GM23338 (cell line): ENCODE measurements at regions not wholly inside any gene's neighbourhood (a gene's known extent, or its start where the extent isn't known, plus 50 kb on each side); places are given as distances from the start of the nearest gene placed in this dataset.

Source experiments
- ATAC-seq: fragments of 200-7000 bp; cut with Tn5 transposase; 3 replicates; pipeline ENCODE4 v1.9.1; 2020
- DNase-seq: peaks from one replicate; pipeline ENCODE4 v3.0.0-alpha.2; 2015; ENCODE audit warnings: low spot score
- H2AFZ ChIP-seq: fragments of 200-600 bp; sonication (generic); 2 replicates; pipeline ENCODE4 v1.8.0; 2016; ENCODE audit warnings: antibody characterized with exemption, mild to moderate bottlenecking, moderate library complexity
- H3F3A ChIP-seq: fragments of 200-600 bp; sonication (generic); replicated peaks from 2 replicates; pipeline ENCODE4 v1.8.0; 2017; ENCODE audit warnings: antibody characterized with exemption, mixed run types, low read depth
- H3K27ac ChIP-seq: fragments of 200-600 bp; sonication (generic); 2 replicates; pipeline ENCODE4 v1.6.1; 2016; ENCODE audit warnings: low read depth
- H3K27me3 ChIP-seq: fragments of 200-600 bp; sonication (generic); 2 replicates; pipeline ENCODE4 v1.8.0; 2016; ENCODE audit warnings: mild to moderate bottlenecking, mixed run types, moderate library complexity; ENCODE audit not compliant: insufficient read depth
- H3K36me3 ChIP-seq: fragments of 200-600 bp; sonication (generic); 2 replicates; pipeline ENCODE4 v1.8.0; 2016; ENCODE audit warnings: mild to moderate bottlenecking; ENCODE audit not compliant: insufficient read depth
- H3K4me1 ChIP-seq: fragments of 200-600 bp; sonication (generic); 2 replicates; pipeline ENCODE4 v1.8.0; 2016; ENCODE audit warnings: mild to moderate bottlenecking, moderate library complexity; ENCODE audit not compliant: insufficient read depth
- H3K4me2 ChIP-seq: fragments of 200-600 bp; sonication (generic); 2 replicates; pipeline ENCODE4 v1.7.1; 2017; ENCODE audit warnings: mixed run types
- H3K4me3 ChIP-seq: fragments of 200-600 bp; sonication (generic); 2 replicates; pipeline ENCODE4 v1.6.1; 2016; ENCODE audit warnings: mixed run types
- H3K79me2 ChIP-seq: fragments of 200-600 bp; sonication (generic); replicated peaks from 2 replicates; pipeline ENCODE4 v1.8.0; 2017; ENCODE audit warnings: mild to moderate bottlenecking; ENCODE audit not compliant: insufficient read depth
- H3K9me2 ChIP-seq: fragments of 200-600 bp; sonication (generic); 2 replicates; pipeline ENCODE4 v1.8.0; 2017; ENCODE audit not compliant: insufficient read depth
- H4K20me1 ChIP-seq: fragments of 200-600 bp; sonication (generic); replicated peaks from 2 replicates; pipeline ENCODE4 v1.8.0; 2017; ENCODE audit warnings: mild to moderate bottlenecking; ENCODE audit not compliant: insufficient read depth
- H3K27ac Mint-ChIP-seq: 2 replicates; pipeline ENCODE4 v1.8.0; 2020; ENCODE audit warnings: inconsistent platforms, mild to moderate bottlenecking, moderate library complexity, mixed read lengths
- H3K27me3 Mint-ChIP-seq: 3 replicates; pipeline ENCODE4 v1.8.0; 2022; ENCODE audit warnings: low read depth, mild to moderate bottlenecking, moderate library complexity, mixed read lengths, inconsistent platforms; ENCODE audit not compliant: insufficient read depth, poor library complexity
- H3K36me3 Mint-ChIP-seq: 3 replicates; pipeline ENCODE4 v1.8.0; 2021; ENCODE audit warnings: low read depth, mild to moderate bottlenecking, inconsistent platforms, moderate library complexity, mixed read lengths
- H3K4me1 Mint-ChIP-seq: 3 replicates; pipeline ENCODE4 v1.8.0; 2020; ENCODE audit warnings: mild to moderate bottlenecking, inconsistent platforms, mixed read lengths
- H3K4me3 Mint-ChIP-seq: 3 replicates; pipeline ENCODE4 v1.8.0; 2021; ENCODE audit warnings: moderate library complexity, mild to moderate bottlenecking, inconsistent platforms, mixed read lengths
- H3K9me3 Mint-ChIP-seq: 3 replicates; pipeline ENCODE4 v1.8.0; 2020; ENCODE audit warnings: moderate library complexity, mild to moderate bottlenecking, inconsistent platforms, mixed read lengths
- CTCF ChIP-seq, 2 experiments: fragments of 200-600 bp in 1 of 2; sonication (generic) in 1 of 2; conservative IDR thresholded peaks; 2 replicates each; pipeline versions ENCODE4 v1.5.1 to v1.6.1; 2016 to 2017; ENCODE audit warnings: antibody characterized with exemption in 2 of 2, low read depth in 2 of 2, mild to moderate bottlenecking in 2 of 2, moderate library complexity in 1 of 2
- ETS1 ChIP-seq: IDR thresholded peaks from 2 replicates; pipeline ENCODE4 v1.6.1; 2016; ENCODE audit warnings: antibody characterized with exemption
- EZH2 ChIP-seq: fragments of 200-600 bp; sonication (generic); IDR thresholded peaks from one replicate; pipeline ENCODE4 v1.8.0; 2017; ENCODE audit warnings: antibody characterized with exemption, mild to moderate bottlenecking, low read depth; ENCODE audit not compliant: unreplicated experiment
- EZH2phosphoT487 ChIP-seq: fragments of 200-600 bp; sonication (generic); IDR thresholded peaks from one replicate; pipeline ENCODE4 v1.8.1; 2018; ENCODE audit warnings: antibody characterized with exemption; ENCODE audit not compliant: unreplicated experiment
- JUNB ChIP-seq: IDR thresholded peaks from one replicate; pipeline ENCODE4 v1.6.1; 2016; ENCODE audit warnings: antibody characterized with exemption; ENCODE audit not compliant: unreplicated experiment
- NANOG ChIP-seq: IDR thresholded peaks from 2 replicates; pipeline ENCODE4 v1.6.1; 2016; ENCODE audit warnings: antibody characterized with exemption, borderline replicate concordance
- POLR2AphosphoS5 ChIP-seq: IDR thresholded peaks from 2 replicates; pipeline ENCODE4 v1.6.1; 2016; ENCODE audit warnings: antibody characterized with exemption, low read depth
- REST ChIP-seq: IDR thresholded peaks from one replicate; pipeline ENCODE4 v1.6.1; 2018; ENCODE audit warnings: antibody characterized with exemption; ENCODE audit not compliant: unreplicated experiment
- STAT1 ChIP-seq: IDR thresholded peaks from one replicate; pipeline ENCODE4 v1.6.1; 2016; ENCODE audit warnings: antibody characterized with exemption; ENCODE audit not compliant: unreplicated experiment
- ZNF114 ChIP-seq: fragments of 250-450 bp; sonication (Bioruptor Pico); IDR thresholded peaks from 2 replicates; pipeline ENCODE4 v1.5.0; 2020; ENCODE audit warnings: mild to moderate bottlenecking, moderate library complexity
- ZNF331 ChIP-seq: fragments of 250-450 bp; sonication (Bioruptor Pico); IDR thresholded peaks from 2 replicates; pipeline ENCODE4 v1.5.0; 2020; ENCODE audit warnings: low read depth, mild to moderate bottlenecking, moderate library complexity

GRCh38 chr5:165360366-165360765 lies 1854.9 kb downstream of the MAT2B start:
- no peak for DNase-seq
- no peak overlapping the region for H3K27ac ChIP-seq
- no peaks in the 10 kb centered on the region for H3K9me3 Mint-ChIP-seq
- no peaks in the 10 kb centered on the region for H3K9me2 ChIP-seq
- H3F3A ChIP-seq: no peaks in the 10 kb centered on the region
- H3K4me1 ChIP-seq: no peaks in the 10 kb centered on the region
- no peak for ATAC-seq
- peaks cover 5% of the 10 kb centered on the region for H3K27me3 Mint-ChIP-seq
- H3K4me3 Mint-ChIP-seq: no peak overlapping the region
- peaks cover 8% of the 10 kb centered on the region; the same call in 1 of the 3 replicates for H3K36me3 Mint-ChIP-seq
- H3K27me3 ChIP-seq: no peaks in the 10 kb centered on the region
- TF ChIP-seq EZH2: no peak
- TF ChIP-seq ZNF331: no peak
- no peak for TF ChIP-seq ETS1
- TF ChIP-seq POLR2AphosphoS5: no peak
- TF ChIP-seq STAT1: no peak
- TF ChIP-seq EZH2phosphoT487: no peak
- TF ChIP-seq NANOG: no peak
- TF ChIP-seq ZNF114: no peak
- no peak for TF ChIP-seq CTCF (conservative IDR thresholded peaks at IDR 0.05; ENCODE audit: low read depth in 2 of 2)
- no peak overlapping the region for H3K27ac Mint-ChIP-seq
- H3K36me3 ChIP-seq: no peaks in the 10 kb centered on the region
- H3K4me1 Mint-ChIP-seq: no peaks in the 10 kb centered on the region
- no peaks in the 10 kb centered on the region for H4K20me1 ChIP-seq
- H3K4me2 ChIP-seq: no peak overlapping the region
- no peak overlapping the region for H3K4me3 ChIP-seq
- no peaks in the 10 kb centered on the region for H3K79me2 ChIP-seq
- H2AFZ ChIP-seq: no peak overlapping the region

- Histone ChIP-seq H3K4me2 (no peak overlapping the region), H3K4me1 (no peaks in the 10 kb centered on the region), H3K9me2 (no peaks in the 10 kb centered on the region), H3K4me3 (no peak overlapping the region), H3K79me2 (no peaks in the 10 kb centered on the region), H4K20me1 (no peaks in the 10 kb centered on the region), H3K27ac (no peak overlapping the region), H2AFZ (no peak overlapping the region), H3F3A (no peaks in the 10 kb centered on the region), H3K27me3 (no peaks in the 10 kb centered on the region), H3K36me3 (no peaks in the 10 kb centered on the region)
- no peak for ATAC-seq
- H3K4me1 Mint-ChIP-seq: no peaks in the 10 kb centered on the region
- H3K27ac Mint-ChIP-seq: no peak overlapping the region
- peaks cover 8% of the 10 kb centered on the region; the same call in 1 of the 3 replicates for H3K36me3 Mint-ChIP-seq
- H3K4me3 Mint-ChIP-seq: no peak overlapping the region
- DNase-seq: no peak
- no peaks in the 10 kb centered on the region for H3K9me3 Mint-ChIP-seq
- peaks cover 5% of the 10 kb centered on the region for H3K27me3 Mint-ChIP-seq
- TF ChIP-seq REST (no peak), JUNB (no peak), EZH2phosphoT487 (no peak), NANOG (no peak), STAT1 (no peak)
Observed at GRCh38 chr5:165360784-165361542, 1855.5 kb downstream of the MAT2B start.
